Right kidney (tissue), 1 donor: ENCODE measurements at regions not wholly inside any gene's neighbourhood (a gene's known extent, or its start where the extent isn't known, plus 50 kb on each side); places are given as distances from the start of the nearest gene placed in this dataset.
"Not testable (repeated sequence)": the region's sequence is repeated elsewhere in the genome, so short reads cannot be mapped to it uniquely, and the experiment has no call there.

Source experiments
- DNase-seq: peaks from one replicate; pipeline ENCODE4 v3.0.0-alpha.2; 2016

DNA sequence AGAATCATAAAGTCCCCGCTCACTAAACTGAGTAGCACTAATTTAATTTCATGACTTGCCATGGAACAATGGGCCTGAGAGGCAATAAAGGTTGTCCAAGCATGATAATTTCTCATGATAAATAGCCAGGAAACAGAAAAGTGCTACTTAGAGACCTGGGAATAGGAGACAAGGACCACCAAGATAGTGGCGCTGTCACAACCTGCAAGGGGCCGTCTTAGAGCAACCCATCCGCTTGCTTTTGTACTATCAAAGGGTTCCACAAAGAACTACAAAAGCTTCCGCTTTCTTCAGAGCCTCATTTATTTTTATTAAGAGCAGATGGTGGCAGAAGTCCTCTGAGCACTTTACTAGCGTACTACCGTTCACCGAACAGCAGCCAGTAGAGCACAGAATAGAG, 421.7 kb upstream of the GRM7 start:
- DNase-seq = no peak

DNA sequence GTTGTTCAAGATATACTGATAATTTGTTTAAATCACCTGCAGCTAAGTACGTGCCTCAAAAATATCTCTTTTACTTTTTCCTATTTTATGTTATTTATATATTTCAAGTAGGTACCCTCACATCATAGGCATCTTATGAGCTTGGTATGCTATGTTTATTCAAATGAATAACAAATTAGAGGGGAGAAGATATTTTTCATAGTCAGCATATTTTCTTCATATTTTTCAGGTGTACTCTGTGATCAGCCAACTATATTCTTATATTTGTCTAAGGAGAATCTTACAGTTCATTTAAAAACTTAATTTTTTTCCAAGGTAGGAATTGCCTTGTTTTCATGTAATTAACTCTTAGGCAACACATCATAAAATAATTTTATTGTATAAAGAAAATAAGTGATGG, 421.1 kb upstream of the GRM7 start:
- DNase-seq = no peak

DNA sequence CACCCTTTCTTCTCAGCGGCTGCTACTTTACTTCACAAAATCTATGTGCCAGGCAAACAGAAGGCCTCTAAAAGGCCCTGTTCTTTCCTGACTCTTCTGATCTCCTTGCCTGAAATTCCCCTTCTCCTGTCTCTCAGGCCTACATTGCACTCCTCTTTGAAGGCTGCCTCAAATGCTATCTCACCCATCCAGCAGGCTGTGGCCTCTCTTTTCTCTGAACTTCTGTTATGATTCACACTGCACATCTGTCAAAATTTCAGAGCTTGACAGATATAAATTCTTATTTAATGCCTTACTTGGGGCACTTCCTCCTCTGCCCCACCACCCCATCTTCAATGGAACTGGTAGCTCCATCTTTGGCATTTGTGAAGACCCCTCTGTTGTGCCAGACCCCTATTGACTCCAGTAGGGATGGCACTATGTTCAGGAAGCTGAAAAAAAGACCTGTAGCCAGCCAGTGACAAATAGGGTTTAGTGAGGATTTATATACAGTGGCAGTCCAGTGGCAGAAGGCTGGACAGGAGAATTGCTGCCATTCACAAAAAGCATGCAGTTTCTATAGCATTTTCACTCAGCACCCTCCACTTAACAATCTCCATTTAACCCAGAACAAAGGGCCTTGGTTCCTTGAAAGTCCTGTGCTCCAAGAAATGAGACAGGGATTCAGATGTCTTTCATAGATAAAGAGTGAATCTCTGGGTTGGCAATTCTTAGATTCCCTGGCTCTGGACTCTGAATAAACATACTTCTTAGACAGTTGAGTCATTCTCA, 415.8 kb upstream of the GRM7 start:
- DNase-seq = no peak

DNA sequence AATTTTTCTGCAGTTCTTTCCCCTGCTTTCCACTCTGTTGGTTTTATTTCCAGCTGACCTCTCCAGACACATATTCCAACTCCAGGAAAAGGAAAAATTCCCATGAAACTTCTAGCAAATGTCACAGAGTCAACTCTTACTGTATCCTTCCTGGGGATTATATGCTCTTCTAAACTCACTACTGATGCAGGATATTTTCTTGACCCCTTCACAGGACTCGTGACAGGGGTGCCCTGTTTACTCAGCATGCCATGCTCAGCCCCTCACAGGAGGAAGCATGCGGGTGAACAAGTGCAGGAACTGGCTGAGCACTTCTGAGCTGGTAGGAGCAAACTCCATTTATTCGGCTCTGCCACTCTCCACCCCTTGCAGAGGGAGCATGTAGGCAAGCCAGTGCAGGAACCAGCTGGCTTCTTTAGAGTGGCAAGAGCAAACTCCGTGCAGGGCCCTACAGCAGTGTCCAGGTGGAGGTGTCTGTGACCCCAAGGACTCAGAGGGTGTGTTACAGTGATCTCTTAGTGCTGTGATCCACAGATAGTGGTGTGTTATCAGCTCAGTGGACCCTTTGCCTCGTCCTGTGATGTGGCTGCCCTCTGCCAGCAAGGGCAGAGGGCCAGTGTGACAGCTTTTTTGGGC, 413.6 kb upstream of the GRM7 start:
- no peak for DNase-seq

DNA sequence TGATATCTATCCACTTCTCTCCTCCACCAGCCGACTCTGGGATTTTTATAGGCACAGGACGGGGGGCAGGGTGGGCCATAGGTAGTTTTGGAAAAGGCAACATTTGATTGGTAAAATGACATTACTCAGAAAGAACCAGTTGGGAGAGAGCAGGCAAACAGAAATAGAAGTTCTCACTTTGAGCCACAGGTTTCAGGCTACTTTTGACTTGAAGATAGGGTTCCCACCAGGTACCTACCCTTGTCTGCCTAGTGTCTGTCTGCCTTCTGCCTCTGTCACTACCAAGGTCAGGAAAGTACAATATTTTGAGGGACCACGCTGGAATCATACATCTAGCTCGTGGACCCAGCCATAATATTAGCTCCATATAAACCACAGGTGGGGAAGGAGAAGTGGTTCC, 412.9 kb upstream of the GRM7 start:
- DNase-seq = no peak

DNA sequence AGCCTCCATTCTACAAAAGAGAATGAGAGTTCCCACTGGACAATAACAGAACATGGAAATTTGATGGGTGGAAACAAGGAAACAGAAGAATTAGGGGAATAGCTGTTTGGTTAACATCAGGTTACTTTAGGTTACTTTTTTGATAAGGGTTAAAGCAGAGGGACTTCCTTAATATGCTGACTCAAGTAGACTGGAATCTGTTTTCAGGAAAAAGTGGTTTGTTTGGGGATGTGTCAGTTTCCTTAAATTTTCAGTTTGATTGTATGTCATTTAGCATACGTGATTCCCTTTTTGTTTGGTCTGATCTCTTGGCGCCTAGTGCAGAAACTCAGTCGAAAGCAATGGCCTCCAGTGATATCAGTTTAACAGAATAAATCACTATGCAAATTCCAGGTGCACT, 411.8 kb upstream of the GRM7 start:
- DNase-seq = no peak

DNA sequence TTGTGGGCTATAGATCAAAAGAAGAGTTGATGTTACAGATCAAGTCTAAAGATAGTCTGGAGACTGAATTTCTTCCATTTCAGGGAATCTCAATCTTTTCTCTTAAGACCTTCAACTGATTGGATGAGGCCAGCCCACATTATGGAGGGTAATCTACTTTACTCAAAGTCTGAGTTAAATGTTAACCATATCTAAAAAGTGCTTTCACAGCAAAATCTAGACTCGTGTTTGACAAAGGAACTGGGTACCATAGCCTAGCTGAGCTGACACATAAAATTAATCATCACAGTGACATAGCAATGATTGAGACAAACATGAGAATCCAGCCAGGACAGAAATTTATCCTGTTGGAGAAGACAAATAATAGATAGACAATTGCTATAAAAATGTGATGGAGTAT, 407.9 kb upstream of the GRM7 start:
- no peak for DNase-seq

DNA sequence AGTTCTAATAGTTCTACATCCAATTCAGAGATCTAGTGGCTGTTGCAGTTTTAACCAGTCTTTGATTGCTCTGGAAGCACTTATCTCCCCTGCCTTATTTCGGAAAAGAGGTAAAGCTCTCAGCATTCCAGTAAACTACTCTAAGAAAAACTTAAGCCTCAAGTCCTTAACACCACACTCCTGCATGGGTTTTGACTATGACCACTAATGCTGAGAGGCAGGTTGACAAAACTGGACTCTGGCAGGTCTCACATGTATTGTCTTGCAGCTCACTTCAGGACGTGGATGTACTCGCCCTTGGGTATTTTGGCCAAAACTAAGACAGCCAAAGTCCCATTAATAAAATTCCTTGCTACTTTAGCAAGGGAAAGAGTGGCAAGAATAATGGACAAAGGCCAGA, 405.9 kb upstream of the GRM7 start:
- DNase-seq = no peak

DNA sequence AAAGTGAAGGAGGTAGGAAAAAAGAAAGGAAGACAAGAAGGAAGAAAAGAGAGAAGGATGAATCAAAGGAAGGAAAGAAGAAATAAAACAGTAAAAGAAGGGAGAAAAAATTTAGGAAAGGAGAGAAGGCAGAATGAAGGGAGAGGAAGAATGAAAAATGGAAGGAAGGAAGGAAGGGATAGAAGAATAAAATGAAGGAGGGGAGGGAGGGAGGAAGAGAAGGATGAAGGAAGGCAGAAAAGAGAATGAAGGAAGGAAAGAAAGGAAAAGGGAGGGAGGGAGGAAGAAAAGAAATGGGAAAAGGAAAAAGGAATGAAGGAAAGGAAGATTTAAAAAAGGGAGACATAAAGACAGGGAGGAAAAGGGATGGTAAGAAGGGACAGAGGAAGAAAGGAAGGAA, 393.7 kb upstream of the GRM7 start:
- DNase-seq = no peak

DNA sequence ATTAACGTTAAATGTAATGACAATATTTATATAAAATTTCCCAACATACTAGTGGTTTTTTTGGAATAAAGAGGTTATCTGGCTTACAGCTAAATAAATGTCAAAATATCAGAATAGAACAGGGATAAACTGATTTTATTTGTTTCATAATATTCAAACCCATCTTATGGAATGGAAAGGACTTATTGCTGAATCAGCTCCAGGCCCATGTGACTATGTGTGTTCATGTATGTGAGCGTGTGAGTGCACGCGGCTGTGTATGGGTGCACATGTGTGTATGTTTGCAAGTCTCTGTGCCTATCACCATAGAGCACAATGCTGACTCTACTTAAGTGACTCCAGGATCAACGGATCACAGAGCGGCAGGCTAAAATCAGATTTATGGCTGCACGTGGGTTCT, 392.3 kb upstream of the GRM7 start:
- DNase-seq = no peak

DNA sequence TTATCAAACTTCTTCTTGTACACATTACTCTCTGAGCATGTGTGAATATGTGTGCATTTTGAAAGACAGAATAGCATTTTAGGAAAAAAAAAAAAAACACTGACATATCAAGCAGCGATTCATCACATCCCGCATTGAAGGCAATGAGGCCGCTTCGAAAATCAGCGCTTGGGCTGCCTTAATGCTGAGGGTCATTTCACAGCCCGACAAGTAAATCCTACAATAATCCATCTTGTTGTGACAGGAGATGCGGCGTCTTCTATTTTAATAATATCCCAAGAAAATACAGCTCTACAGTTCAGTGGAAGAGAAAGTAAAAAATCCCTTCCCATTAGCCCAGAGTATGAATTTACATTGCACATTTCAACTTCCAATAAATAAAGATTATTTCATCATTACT, 389.2 kb upstream of the GRM7 start:
- no peak for DNase-seq

DNA sequence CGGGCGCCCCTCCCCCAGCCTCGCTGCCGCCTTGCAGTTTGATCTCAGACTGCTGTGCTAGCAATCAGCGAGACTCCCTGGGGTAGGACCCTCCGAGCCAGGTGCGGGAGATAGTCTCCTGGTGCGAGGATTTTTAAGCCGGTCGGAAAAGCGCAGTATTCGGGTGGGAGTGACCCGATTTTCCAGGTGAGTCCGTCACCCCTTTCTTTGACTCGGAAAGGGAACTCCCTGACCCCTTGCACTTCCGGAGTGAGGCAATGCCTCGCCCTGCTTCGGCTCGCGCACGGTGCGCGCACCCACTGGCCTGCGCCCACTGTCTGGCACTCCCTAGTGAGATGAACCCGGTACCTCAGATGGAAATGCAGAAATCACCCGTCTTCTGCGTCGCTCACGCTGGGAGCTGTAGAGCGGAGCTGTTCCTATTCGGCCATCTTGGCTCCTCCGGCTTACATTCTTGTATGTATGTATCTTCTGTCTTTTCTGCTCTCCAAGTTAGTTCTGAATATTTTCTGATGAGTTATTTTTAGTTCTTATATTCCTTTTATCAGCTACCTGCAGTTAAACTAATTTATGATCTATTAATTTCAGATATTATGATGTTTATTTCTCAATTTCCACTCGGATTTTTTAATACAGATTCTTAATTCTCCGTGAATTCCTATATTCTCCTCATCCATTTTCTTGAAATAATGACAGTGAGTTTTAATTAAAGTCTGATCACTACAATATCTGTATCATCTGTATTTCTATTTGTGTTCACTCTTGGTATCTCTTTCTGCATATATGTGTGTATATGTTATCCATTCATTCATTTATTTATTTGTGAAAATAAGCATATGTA, 370.2 kb upstream of the GRM7 start:
- DNase-seq = not testable (repeated sequence)

DNA sequence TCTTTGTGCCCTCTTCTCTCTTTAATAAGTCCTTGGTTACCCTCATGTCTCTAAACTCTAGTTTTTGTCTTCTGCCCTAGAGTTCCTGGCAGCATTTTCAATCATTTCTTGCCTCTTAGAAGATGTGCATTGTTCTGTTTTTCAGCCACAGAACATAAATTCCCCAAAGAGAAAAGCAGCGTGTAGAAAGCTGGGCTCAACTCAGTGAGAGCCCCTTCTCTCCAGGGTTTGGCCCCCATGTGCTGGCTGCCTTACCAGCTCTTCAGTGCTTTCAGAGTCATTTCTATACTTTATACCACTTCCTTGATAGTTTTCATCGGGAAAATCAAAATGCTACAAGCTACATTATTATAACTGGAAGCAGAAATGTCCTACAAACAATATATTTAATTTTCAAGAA, 369.1 kb upstream of the GRM7 start:
- no peak for DNase-seq

DNA sequence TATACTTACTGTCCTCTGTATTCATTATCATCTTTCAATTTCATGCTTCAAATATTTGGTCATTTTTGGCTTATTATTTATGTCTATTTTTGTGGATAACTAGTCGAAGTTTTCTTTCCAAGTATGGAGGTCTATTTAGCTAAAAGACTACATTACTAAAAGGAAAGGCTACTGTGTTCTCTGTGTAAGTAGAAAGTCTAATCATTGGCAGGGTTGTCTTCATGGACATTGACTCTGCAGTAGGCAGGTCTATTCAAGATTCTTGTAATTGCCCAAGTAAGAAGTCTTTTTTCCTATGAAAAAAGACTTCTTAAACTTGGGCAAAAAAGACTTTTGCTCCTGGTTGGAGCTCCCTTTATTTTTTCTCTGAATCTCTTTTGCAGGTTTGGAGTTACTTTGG, 368.6 kb upstream of the GRM7 start:
- no peak for DNase-seq

DNA sequence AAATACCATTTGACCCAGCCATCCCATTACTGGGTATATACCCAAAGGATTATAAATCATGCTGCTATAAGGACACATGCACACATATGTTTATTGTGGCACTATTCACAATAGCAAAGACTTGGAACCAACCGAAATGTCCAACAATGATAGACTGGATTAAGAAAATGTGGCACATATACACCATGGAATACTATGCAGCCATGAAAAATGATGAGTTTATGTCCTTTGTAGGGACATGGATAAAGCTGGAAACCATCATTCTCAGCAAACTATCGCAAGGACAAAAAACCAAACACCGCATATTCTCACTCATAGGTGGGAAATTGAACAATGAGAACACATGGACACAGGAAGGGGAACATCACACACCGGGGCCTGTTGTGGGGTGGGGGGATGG, 362.0 kb upstream of the GRM7 start:
- not testable (repeated sequence) for DNase-seq

DNA sequence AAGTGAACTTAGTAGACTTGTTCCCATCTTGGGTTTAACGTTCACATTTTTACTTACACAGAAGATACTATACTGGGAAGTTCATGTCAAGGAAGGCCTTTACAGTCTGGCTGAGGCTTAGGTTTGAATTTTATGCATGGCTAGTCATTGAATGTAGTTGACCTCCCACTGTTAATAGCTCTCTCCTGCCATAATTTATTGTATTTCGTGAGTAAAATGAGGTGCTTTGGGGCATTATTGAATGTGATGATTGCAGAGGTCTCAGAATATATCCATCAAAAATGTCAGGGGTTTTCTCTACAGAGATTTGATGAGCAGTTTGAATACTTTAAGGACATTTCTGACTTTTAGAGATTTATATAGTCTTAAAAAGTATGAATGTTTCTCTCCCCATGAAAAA, 356.6 kb upstream of the GRM7 start:
- no peak for DNase-seq

DNA sequence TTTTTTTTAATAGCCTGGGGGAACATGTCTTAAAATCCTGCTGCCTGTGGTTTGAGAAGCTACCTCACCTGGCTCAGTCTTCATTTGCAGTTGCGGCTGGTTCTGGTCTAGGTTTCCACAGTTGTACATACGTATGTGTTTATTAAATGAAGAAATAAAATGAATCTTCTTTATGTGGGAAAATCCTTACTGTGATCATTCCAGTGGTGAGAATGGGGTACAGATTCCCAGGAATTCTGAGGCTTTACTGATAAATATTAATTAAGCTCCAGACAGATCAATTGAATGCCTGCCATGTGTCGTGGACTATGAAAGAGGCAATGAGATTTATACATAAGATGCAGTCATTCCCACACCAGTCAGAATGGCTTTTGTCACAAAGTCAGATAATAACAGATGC, 356.1 kb upstream of the GRM7 start:
- no peak for DNase-seq

DNA sequence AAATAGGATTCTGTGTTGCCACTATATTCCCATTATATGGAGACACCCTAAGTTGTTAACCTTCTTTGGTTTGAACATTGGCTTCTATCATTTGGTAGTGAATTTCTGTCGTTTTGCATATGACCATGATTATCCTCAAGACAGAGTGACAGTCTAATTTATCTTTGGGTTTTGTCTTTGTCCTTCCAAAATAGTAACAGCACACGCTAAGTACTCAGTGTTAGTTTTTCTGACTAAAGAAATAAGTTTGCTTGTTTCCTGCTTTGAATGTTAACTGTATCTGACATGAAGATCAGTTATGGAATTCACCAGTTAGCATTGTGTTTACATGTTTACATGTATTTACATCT, 352.5 kb upstream of the GRM7 start:
- DNase-seq = no peak

DNA sequence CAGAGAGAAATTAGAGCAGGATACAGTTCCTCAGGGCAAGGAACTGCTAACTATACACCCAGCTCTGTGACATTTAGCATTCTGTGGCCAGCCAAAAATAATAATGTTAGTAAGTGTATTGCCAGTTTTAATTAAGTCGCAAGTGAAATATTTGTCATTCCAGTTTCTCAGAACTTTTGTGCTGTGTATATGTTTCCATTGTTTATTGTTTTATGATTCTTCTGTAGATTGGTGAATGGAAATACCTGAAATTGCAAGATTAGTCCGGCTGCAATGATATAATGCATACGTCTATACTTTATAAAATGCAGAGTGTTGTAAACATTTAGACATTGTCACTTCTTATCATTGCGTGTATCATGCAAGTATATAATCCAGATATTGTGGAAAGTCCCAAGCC, 351.3 kb upstream of the GRM7 start:
- DNase-seq = no peak

DNA sequence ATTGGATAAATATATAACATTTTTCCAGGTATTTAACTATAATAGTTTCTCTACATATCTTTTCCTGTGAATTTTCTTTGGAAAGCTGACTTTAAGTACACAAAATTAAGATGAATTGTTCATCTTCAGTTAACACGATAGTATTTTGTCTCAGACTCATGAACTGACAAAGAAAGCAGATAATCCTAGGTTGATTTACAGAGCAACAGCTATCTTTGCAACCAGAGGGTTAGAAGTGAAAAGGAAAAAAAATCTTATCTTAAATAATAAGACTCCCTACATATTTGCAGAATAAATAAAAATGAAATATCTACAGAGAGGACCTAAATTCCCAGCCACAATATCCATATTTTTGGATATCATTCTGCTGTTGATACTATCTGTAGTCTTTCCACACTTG, 350.2 kb upstream of the GRM7 start:
- DNase-seq = no peak

DNA sequence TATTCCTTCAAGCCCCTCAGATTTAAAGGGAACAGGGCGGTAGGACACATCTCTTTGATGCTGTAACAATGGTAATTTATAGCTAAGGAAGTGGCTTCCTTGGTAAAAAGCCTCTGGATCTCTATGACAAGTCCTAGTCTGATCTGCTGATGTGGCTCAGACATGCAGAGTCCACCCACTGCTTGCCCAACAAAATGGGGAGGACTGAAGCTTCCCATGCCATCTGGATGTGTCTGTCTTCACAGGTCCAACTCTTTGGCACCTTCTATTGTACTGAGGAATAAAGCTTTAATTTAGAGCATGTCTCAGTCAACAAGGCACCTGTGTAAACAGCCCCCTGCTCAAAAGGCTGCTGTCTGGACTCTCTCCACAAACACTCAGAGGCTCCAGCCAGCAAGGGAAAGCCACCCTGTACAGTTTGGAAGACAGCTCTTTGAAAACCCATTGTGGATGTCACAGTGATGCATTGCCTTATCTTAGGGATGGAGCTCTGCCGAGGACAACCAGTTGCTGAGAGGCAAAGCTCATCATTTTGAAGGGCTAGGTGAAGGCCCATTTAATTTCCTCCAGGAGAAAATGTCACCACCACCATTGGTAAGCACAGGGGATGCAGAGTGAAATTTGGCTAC, 348.6 kb upstream of the GRM7 start:
- no peak for DNase-seq

DNA sequence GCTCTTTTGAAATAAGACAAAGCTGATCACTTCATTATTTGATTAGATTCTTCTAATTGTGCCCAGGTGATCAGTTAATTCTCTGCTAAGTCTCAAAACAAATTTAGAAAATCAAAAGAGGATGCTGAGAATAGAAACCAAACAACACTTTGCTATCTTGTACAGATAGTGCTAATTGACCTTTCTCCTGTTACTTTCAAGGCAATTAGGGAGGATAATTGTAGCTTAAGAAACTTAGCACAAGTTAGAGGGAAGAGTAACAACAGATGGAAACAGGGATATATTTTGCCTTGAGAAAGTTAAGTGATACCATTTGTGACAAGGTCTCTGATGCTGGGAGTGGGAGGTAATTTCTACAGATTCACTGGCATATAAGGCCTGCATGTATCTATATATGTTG, 344.8 kb upstream of the GRM7 start:
- no peak for DNase-seq

DNA sequence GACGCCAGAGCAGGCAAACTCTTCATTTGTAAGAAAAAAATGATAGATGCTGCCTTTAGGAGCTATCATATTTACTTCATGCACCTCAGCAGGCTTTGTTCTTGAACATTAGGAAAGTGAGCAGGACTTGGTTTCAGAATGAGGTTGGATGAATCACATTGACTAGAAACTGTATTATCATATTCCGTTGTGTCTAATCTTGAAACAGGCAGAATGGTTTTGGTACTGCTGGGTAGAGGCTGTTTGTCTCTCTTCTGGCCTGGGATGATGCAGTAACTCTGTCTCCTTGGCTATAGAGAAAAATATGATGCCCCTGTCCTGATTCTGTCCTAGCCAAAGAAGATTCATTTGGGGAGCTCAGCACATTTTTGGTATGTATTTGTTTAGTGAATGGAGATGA, 344.2 kb upstream of the GRM7 start:
- DNase-seq = no peak
